ENCODE measurements at regions not wholly inside any gene's neighbourhood (a gene's known extent, or its start where the extent isn't known, plus 50 kb on each side); places are given as distances from the start of the nearest gene placed in this dataset.

GRCh38 chr5:103456476-103456875, 106.1 kb downstream of the NUDT12 start:
- no peaks in the 10 kb centered on the region for H3K9me3 ChIP-seq (ENCODE audit: low read length)
- no peaks in the 10 kb centered on the region for H3K4me1 ChIP-seq (ENCODE audit: low read length)
- no peak overlapping the region for H3K9ac ChIP-seq (ENCODE audit: low read length)

DNA sequence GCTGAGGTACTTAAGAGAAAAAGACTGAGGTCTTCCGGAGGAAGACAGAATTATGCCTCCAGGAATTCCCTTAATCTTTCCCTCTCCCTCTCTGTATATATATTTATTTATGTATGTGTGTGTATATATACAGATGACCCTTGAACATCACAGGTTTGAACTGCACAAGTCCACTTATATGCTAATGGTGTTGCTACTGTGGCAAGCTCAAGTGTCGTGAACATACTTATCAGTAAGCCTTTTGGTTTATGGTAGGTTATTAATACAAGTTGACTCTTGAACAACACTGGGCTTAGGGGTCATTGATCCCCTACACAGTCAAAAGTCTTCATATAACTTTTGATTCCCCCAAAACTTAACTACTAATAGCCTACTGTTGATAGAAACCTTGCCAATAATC, 106.8 kb downstream of the NUDT12 start:
- no peaks in the 10 kb centered on the region for H3K9me3 ChIP-seq (ENCODE audit: low read length)
- no peaks in the 10 kb centered on the region for H3K36me3 ChIP-seq (ENCODE audit: insufficient read depth, low read length)
- no peaks in the 10 kb centered on the region for H3K9me2 ChIP-seq (replicated peaks; ENCODE audit: insufficient read depth, low read length)
- no peaks in the 10 kb centered on the region for H3K4me1 ChIP-seq (ENCODE audit: low read length)
- no peak overlapping the region for H2AFZ ChIP-seq (ENCODE audit: low read length)
- H3K4me3 ChIP-seq (ENCODE audit: low read length) = no peak overlapping the region
- H3K27ac ChIP-seq (ENCODE audit: low read length) = no peak overlapping the region
- DNase-seq = no peak
- no peaks in the 10 kb centered on the region for H3K79me2 ChIP-seq (ENCODE audit: low read length)
- H3K4me2 ChIP-seq (ENCODE audit: low read depth, low read length, poor library complexity, severe bottlenecking) = no peak overlapping the region
- H3K27me3 ChIP-seq (ENCODE audit: low read length) = no peaks in the 10 kb centered on the region
- no peak overlapping the region for H3K9ac ChIP-seq (ENCODE audit: low read length)
- no peaks in the 10 kb centered on the region for H4K20me1 ChIP-seq (ENCODE audit: insufficient read depth, low read depth, low read length)

More at GRCh38 chr5:103456476-103456875, 106.1 kb downstream of the NUDT12 start:
- no peaks in the 10 kb centered on the region for H3K9me2 ChIP-seq (replicated peaks; ENCODE audit: insufficient read depth, low read length)
- H4K20me1 ChIP-seq (ENCODE audit: insufficient read depth, low read depth, low read length) = no peaks in the 10 kb centered on the region
- no peaks in the 10 kb centered on the region for H3K27me3 ChIP-seq (ENCODE audit: low read length)
- no peak overlapping the region for H3K4me2 ChIP-seq (ENCODE audit: low read depth, low read length, poor library complexity, severe bottlenecking)
- no peak overlapping the region for H3K27ac ChIP-seq (ENCODE audit: low read length)
- H3K4me3 ChIP-seq (ENCODE audit: low read length) = no peak overlapping the region
- no peaks in the 10 kb centered on the region for H3K79me2 ChIP-seq (ENCODE audit: low read length)
- no peak overlapping the region for H2AFZ ChIP-seq (ENCODE audit: low read length)
- no peaks in the 10 kb centered on the region for H3K36me3 ChIP-seq (ENCODE audit: insufficient read depth, low read length)
- DNase-seq = no peak

DNA sequence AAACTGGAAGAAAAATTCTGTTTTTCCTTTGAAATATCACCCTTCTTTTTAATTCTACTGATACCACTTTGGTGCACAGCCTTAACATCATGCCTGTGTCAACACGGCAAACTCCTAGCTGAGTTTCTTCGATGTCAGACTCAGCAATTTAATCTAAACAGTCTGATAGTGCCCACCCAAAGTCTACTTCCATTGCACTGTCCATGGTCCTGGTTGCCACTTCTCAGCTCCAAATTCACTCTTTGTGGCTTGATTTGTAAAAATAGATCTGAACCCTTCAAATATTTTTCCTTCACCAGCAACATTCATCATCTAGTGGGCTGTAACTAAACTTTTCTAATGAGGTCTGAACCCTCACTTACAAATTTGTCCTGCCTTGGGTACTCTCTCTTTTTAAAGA, 107.8 kb downstream of the NUDT12 start:
- no peaks in the 10 kb centered on the region for H3K79me2 ChIP-seq (ENCODE audit: low read length)
- H2AFZ ChIP-seq (ENCODE audit: low read length) = no peak overlapping the region
- H3K4me2 ChIP-seq (ENCODE audit: low read depth, low read length, poor library complexity, severe bottlenecking) = no peak overlapping the region
- no peaks in the 10 kb centered on the region for H3K27me3 ChIP-seq (ENCODE audit: low read length)
- H3K36me3 ChIP-seq (ENCODE audit: insufficient read depth, low read length) = no peaks in the 10 kb centered on the region
- no peak overlapping the region for H3K9ac ChIP-seq (ENCODE audit: low read length)
- no peaks in the 10 kb centered on the region for H3K9me3 ChIP-seq (ENCODE audit: low read length)
- no peaks in the 10 kb centered on the region for H4K20me1 ChIP-seq (ENCODE audit: insufficient read depth, low read depth, low read length)
- no peak for DNase-seq
- H3K4me1 ChIP-seq (ENCODE audit: low read length) = no peaks in the 10 kb centered on the region
- no peaks in the 10 kb centered on the region for H3K9me2 ChIP-seq (replicated peaks; ENCODE audit: insufficient read depth, low read length)
- H3K4me3 ChIP-seq (ENCODE audit: low read length) = no peak overlapping the region
- H3K27ac ChIP-seq (ENCODE audit: low read length) = no peak overlapping the region

- no peak overlapping the region for H3K27ac ChIP-seq (ENCODE audit: low read length)
- no peaks in the 10 kb centered on the region for H3K9me2 ChIP-seq (replicated peaks; ENCODE audit: insufficient read depth, low read length)
- no peak overlapping the region for H3K4me3 ChIP-seq (ENCODE audit: low read length)
- H4K20me1 ChIP-seq (ENCODE audit: insufficient read depth, low read depth, low read length) = no peaks in the 10 kb centered on the region
- DNase-seq = no peak
- H3K9ac ChIP-seq (ENCODE audit: low read length) = no peak overlapping the region
- no peak overlapping the region for H3K4me2 ChIP-seq (ENCODE audit: low read depth, low read length, poor library complexity, severe bottlenecking)
- no peaks in the 10 kb centered on the region for H3K27me3 ChIP-seq (ENCODE audit: low read length)
- no peaks in the 10 kb centered on the region for H3K4me1 ChIP-seq (ENCODE audit: low read length)
- H3K79me2 ChIP-seq (ENCODE audit: low read length) = no peaks in the 10 kb centered on the region
- no peaks in the 10 kb centered on the region for H3K9me3 ChIP-seq (ENCODE audit: low read length)
- H3K36me3 ChIP-seq (ENCODE audit: insufficient read depth, low read length) = no peaks in the 10 kb centered on the region
- no peak overlapping the region for H2AFZ ChIP-seq (ENCODE audit: low read length)
These were observed 109.9 kb downstream of the NUDT12 start for GRCh38 chr5:103452666-103453065.

- no peak overlapping the region for H3K27ac ChIP-seq (ENCODE audit: low read length)
- H3K4me1 ChIP-seq (ENCODE audit: low read length) = no peaks in the 10 kb centered on the region
- no peaks in the 10 kb centered on the region for H3K27me3 ChIP-seq (ENCODE audit: low read length)
- DNase-seq = no peak
- H3K4me2 ChIP-seq (ENCODE audit: low read depth, low read length, poor library complexity, severe bottlenecking) = no peak overlapping the region
- H3K79me2 ChIP-seq (ENCODE audit: low read length) = no peaks in the 10 kb centered on the region
- H3K9ac ChIP-seq (ENCODE audit: low read length) = no peak overlapping the region
- no peak overlapping the region for H3K4me3 ChIP-seq (ENCODE audit: low read length)
- H3K9me2 ChIP-seq (replicated peaks; ENCODE audit: insufficient read depth, low read length) = no peaks in the 10 kb centered on the region
- no peaks in the 10 kb centered on the region for H3K36me3 ChIP-seq (ENCODE audit: insufficient read depth, low read length)
- H4K20me1 ChIP-seq (ENCODE audit: insufficient read depth, low read depth, low read length) = no peaks in the 10 kb centered on the region
- no peak overlapping the region for H2AFZ ChIP-seq (ENCODE audit: low read length)
- no peaks in the 10 kb centered on the region for H3K9me3 ChIP-seq (ENCODE audit: low read length)
These were observed 110.5 kb downstream of the NUDT12 start for GRCh38 chr5:103452089-103452488.

GRCh38 chr5:103451261-103451660, 111.3 kb downstream of the NUDT12 start:
- H3K79me2 ChIP-seq (ENCODE audit: low read length) = no peaks in the 10 kb centered on the region
- no peak overlapping the region for H3K27ac ChIP-seq (ENCODE audit: low read length)
- no peaks in the 10 kb centered on the region for H3K9me2 ChIP-seq (replicated peaks; ENCODE audit: insufficient read depth, low read length)
- H3K9ac ChIP-seq (ENCODE audit: low read length) = no peak overlapping the region
- H3K36me3 ChIP-seq (ENCODE audit: insufficient read depth, low read length) = no peaks in the 10 kb centered on the region
- H3K4me3 ChIP-seq (ENCODE audit: low read length) = no peak overlapping the region
- no peaks in the 10 kb centered on the region for H3K27me3 ChIP-seq (ENCODE audit: low read length)
- no peak for DNase-seq
- H3K4me1 ChIP-seq (ENCODE audit: low read length) = no peaks in the 10 kb centered on the region
- no peaks in the 10 kb centered on the region for H4K20me1 ChIP-seq (ENCODE audit: insufficient read depth, low read depth, low read length)
- H3K9me3 ChIP-seq (ENCODE audit: low read length) = no peaks in the 10 kb centered on the region
- H2AFZ ChIP-seq (ENCODE audit: low read length) = no peak overlapping the region
- H3K4me2 ChIP-seq (ENCODE audit: low read depth, low read length, poor library complexity, severe bottlenecking) = no peak overlapping the region

DNA sequence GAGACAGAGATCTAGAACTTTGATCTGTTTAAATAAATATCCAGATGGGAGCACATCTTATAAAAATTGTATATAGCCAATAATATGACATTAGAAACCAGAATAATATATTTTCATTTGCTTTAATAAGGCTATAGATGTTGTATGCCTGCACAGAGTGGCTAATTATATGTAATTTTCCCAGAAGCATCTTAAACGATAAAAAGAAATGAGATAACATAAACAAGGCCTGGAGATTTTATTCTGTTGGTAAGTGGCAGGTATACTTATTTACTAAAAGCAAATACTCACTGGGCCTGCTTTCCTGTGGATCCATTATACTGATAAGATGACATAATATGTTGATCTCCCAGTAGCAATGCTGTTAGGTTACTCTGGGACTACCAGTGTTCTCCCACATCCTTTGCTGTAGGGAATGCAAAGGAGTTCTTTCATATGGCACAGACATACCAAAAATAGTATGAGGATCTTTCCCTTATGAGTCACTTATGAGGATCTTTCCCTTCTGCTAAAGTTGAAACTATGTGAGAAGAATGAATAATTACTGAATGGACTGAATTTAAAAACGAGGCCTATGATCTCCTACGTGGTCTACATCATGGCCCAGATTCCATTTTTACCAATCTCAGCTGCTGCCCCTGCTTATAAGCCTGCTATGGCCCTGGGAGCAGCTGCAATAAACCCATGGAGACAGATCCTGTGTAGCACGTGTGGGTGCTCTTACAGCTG, 112.1 kb downstream of the NUDT12 start:
- H4K20me1 ChIP-seq (ENCODE audit: insufficient read depth, low read depth, low read length) = no peaks in the 10 kb centered on the region
- no peaks in the 10 kb centered on the region for H3K27me3 ChIP-seq (ENCODE audit: low read length)
- no peaks in the 10 kb centered on the region for H3K36me3 ChIP-seq (ENCODE audit: insufficient read depth, low read length)
- H3K9me2 ChIP-seq (replicated peaks; ENCODE audit: insufficient read depth, low read length) = peaks cover 3% of the 10 kb centered on the region; the same call in 1 of the 2 replicates
- no peak overlapping the region for H3K4me2 ChIP-seq (ENCODE audit: low read depth, low read length, poor library complexity, severe bottlenecking)
- DNase-seq = no peak
- no peaks in the 10 kb centered on the region for H3K79me2 ChIP-seq (ENCODE audit: low read length)
- H3K4me1 ChIP-seq (ENCODE audit: low read length) = no peaks in the 10 kb centered on the region
- no peak overlapping the region for H3K4me3 ChIP-seq (ENCODE audit: low read length)
- no peak overlapping the region for H2AFZ ChIP-seq (ENCODE audit: low read length)
- no peak overlapping the region for H3K9ac ChIP-seq (ENCODE audit: low read length)
- H3K9me3 ChIP-seq (ENCODE audit: low read length) = no peaks in the 10 kb centered on the region
- H3K27ac ChIP-seq (ENCODE audit: low read length) = no peak overlapping the region

- no peaks in the 10 kb centered on the region for H4K20me1 ChIP-seq (ENCODE audit: insufficient read depth, low read depth, low read length)
- DNase-seq = no peak
These were observed 115.8 kb downstream of the NUDT12 start for GRCh38 chr5:103446813-103447212.

More at GRCh38 chr5:103446813-103447212, 115.8 kb downstream of the NUDT12 start:
- Histone ChIP-seq H3K27me3 (ENCODE audit: low read length) (no peaks in the 10 kb centered on the region), H3K9me3 (ENCODE audit: low read length) (no peaks in the 10 kb centered on the region), H3K27ac (ENCODE audit: low read length) (no peak overlapping the region), H3K4me3 (ENCODE audit: low read length) (no peak overlapping the region), H2AFZ (ENCODE audit: low read length) (no peak overlapping the region), H3K79me2 (ENCODE audit: low read length) (no peaks in the 10 kb centered on the region), H3K36me3 (ENCODE audit: insufficient read depth, low read length) (no peaks in the 10 kb centered on the region), H3K9me2 (replicated peaks; ENCODE audit: insufficient read depth, low read length) (peaks cover 3% of the 10 kb centered on the region; the same call in 1 of the 2 replicates), H3K4me2 (ENCODE audit: low read depth, low read length, poor library complexity, severe bottlenecking) (no peak overlapping the region), H3K9ac (ENCODE audit: low read length) (no peak overlapping the region), H3K4me1 (ENCODE audit: low read length) (no peaks in the 10 kb centered on the region)
